HUES48 (cell line): ENCODE measurements at regions not wholly inside any gene's neighbourhood (a gene's known extent, or its start where the extent isn't known, plus 50 kb on each side); places are given as distances from the start of the nearest gene placed in this dataset.

Source experiments
- H3K27ac ChIP-seq: one replicate; pipeline ENCODE4 v1.7.0; 2013; ENCODE audit warnings: low read depth, low read length, inconsistent platforms
- H3K27me3 ChIP-seq: 2 replicates; pipeline ENCODE4 v1.6.1; 2013; ENCODE audit warnings: mild to moderate bottlenecking, low read length; ENCODE audit not compliant: control insufficient read depth, insufficient read depth
- H3K36me3 ChIP-seq: 2 replicates; pipeline ENCODE4 v1.6.1; 2013; ENCODE audit warnings: low read length; ENCODE audit not compliant: control insufficient read depth, insufficient read depth
- H3K4me1 ChIP-seq: 2 replicates; pipeline ENCODE4 v1.6.1; 2013; ENCODE audit warnings: mild to moderate bottlenecking, low read length; ENCODE audit not compliant: control insufficient read depth, insufficient read depth
- H3K4me3 ChIP-seq: 2 replicates; pipeline ENCODE4 v1.5.1; 2013; ENCODE audit warnings: mild to moderate bottlenecking, low read depth, low read length
- H3K9ac ChIP-seq: 2 replicates; pipeline ENCODE4 v1.6.1; 2013; ENCODE audit warnings: mild to moderate bottlenecking, low read depth, low read length, moderate library complexity
- H3K9me3 ChIP-seq: 2 replicates; pipeline ENCODE4 v1.6.1; 2013; ENCODE audit warnings: low read length; ENCODE audit not compliant: control insufficient read depth, insufficient read depth

GRCh38 chr21:28375708-28376385 is 616.8 kb downstream of the LTN1 start:
- no peaks in the 10 kb centered on the region for H3K27me3 ChIP-seq
- H3K4me1 ChIP-seq: peaks cover 12% of the 10 kb centered on the region; the same call in 1 of the 2 replicates
- peaks cover 5% of the 10 kb centered on the region; the same call in 1 of the 2 replicates for H3K9me3 ChIP-seq

GRCh38 chr21:28374881-28375280 is 617.8 kb downstream of the LTN1 start:
- Histone ChIP-seq H3K4me1 (peaks cover 3% of the 10 kb centered on the region; the same call in 1 of the 2 replicates), H3K36me3 (no peaks in the 10 kb centered on the region), H3K27ac (no peak overlapping the region), H3K27me3 (no peaks in the 10 kb centered on the region), H3K4me3 (no peak overlapping the region), H3K9ac (no peak overlapping the region), H3K9me3 (peaks cover 5% of the 10 kb centered on the region; the same call in 1 of the 2 replicates)

More at GRCh38 chr21:28375708-28376385, 616.8 kb downstream of the LTN1 start:
- Histone ChIP-seq H3K36me3 (no peaks in the 10 kb centered on the region), H3K9ac (no peak overlapping the region), H3K27ac (no peak overlapping the region), H3K4me3 (no peak overlapping the region)

- no peak overlapping the region for H3K4me3 ChIP-seq
- peaks cover 5% of the 10 kb centered on the region; the same call in 1 of the 2 replicates for H3K9me3 ChIP-seq
- no peak overlapping the region for H3K27ac ChIP-seq
- H3K4me1 ChIP-seq: no peaks in the 10 kb centered on the region
- H3K27me3 ChIP-seq: no peaks in the 10 kb centered on the region
- H3K36me3 ChIP-seq: no peaks in the 10 kb centered on the region
- no peak overlapping the region for H3K9ac ChIP-seq
Measured at GRCh38 chr21:28371713-28372112, 621.0 kb downstream of the LTN1 start.

GRCh38 chr21:28359300-28359699 is 633.4 kb downstream of the LTN1 start:
- no peaks in the 10 kb centered on the region for H3K27me3 ChIP-seq
- no peaks in the 10 kb centered on the region for H3K36me3 ChIP-seq
- no peak overlapping the region for H3K9ac ChIP-seq
- no peak overlapping the region for H3K4me3 ChIP-seq
- no peaks in the 10 kb centered on the region for H3K9me3 ChIP-seq
- H3K27ac ChIP-seq: no peak overlapping the region
- no peaks in the 10 kb centered on the region for H3K4me1 ChIP-seq

- Histone ChIP-seq H3K27me3 (no peaks in the 10 kb centered on the region), H3K9me3 (no peaks in the 10 kb centered on the region), H3K4me1 (no peaks in the 10 kb centered on the region), H3K27ac (no peak overlapping the region), H3K9ac (no peak overlapping the region), H3K36me3 (no peaks in the 10 kb centered on the region), H3K4me3 (no peak overlapping the region)
Measured at GRCh38 chr21:28358702-28359101, 634.0 kb downstream of the LTN1 start.

GRCh38 chr21:28358170-28358569 is 634.5 kb downstream of the LTN1 start:
- no peaks in the 10 kb centered on the region for H3K36me3 ChIP-seq
- H3K9me3 ChIP-seq: no peaks in the 10 kb centered on the region
- no peak overlapping the region for H3K9ac ChIP-seq
- no peaks in the 10 kb centered on the region for H3K27me3 ChIP-seq
- no peak overlapping the region for H3K27ac ChIP-seq
- H3K4me1 ChIP-seq: no peaks in the 10 kb centered on the region
- H3K4me3 ChIP-seq: no peak overlapping the region

- H3K27me3 ChIP-seq: no peaks in the 10 kb centered on the region
- no peaks in the 10 kb centered on the region for H3K36me3 ChIP-seq
- H3K9ac ChIP-seq: no peak overlapping the region
- H3K9me3 ChIP-seq: no peaks in the 10 kb centered on the region
- H3K4me1 ChIP-seq: no peaks in the 10 kb centered on the region
- H3K27ac ChIP-seq: no peak overlapping the region
- no peak overlapping the region for H3K4me3 ChIP-seq
Measured at GRCh38 chr21:28357743-28358142, 634.9 kb downstream of the LTN1 start.

- no peaks in the 10 kb centered on the region for H3K27me3 ChIP-seq
- no peak overlapping the region for H3K27ac ChIP-seq
- H3K36me3 ChIP-seq: no peaks in the 10 kb centered on the region
- H3K4me3 ChIP-seq: no peak overlapping the region
- H3K4me1 ChIP-seq: no peaks in the 10 kb centered on the region
- H3K9me3 ChIP-seq: no peaks in the 10 kb centered on the region
- H3K9ac ChIP-seq: no peak overlapping the region
Measured at GRCh38 chr21:28356422-28356821, 636.3 kb downstream of the LTN1 start.

GRCh38 chr21:28345934-28346333 is 646.7 kb downstream of the LTN1 start:
- Histone ChIP-seq H3K36me3 (no peaks in the 10 kb centered on the region), H3K27me3 (no peaks in the 10 kb centered on the region), H3K4me1 (no peaks in the 10 kb centered on the region), H3K4me3 (no peak overlapping the region), H3K9ac (no peak overlapping the region), H3K9me3 (no peaks in the 10 kb centered on the region), H3K27ac (no peak overlapping the region)

GRCh38 chr21:28344985-28345384 is 647.7 kb downstream of the LTN1 start:
- Histone ChIP-seq H3K9ac (no peak overlapping the region), H3K9me3 (no peaks in the 10 kb centered on the region), H3K4me1 (no peaks in the 10 kb centered on the region), H3K27me3 (no peaks in the 10 kb centered on the region), H3K4me3 (no peak overlapping the region), H3K36me3 (no peaks in the 10 kb centered on the region), H3K27ac (no peak overlapping the region)

- H3K9ac ChIP-seq: no peak overlapping the region
- no peaks in the 10 kb centered on the region for H3K4me1 ChIP-seq
- no peak overlapping the region for H3K27ac ChIP-seq
- no peaks in the 10 kb centered on the region for H3K9me3 ChIP-seq
- no peaks in the 10 kb centered on the region for H3K27me3 ChIP-seq
- H3K4me3 ChIP-seq: no peak overlapping the region
- H3K36me3 ChIP-seq: no peaks in the 10 kb centered on the region
Measured at GRCh38 chr21:28342212-28342810, 650.4 kb downstream of the LTN1 start.
